ENCODE measurements at regions not wholly inside any gene's neighbourhood (a gene's known extent, or its start where the extent isn't known, plus 50 kb on each side); places are given as distances from the start of the nearest gene placed in this dataset.

DNA sequence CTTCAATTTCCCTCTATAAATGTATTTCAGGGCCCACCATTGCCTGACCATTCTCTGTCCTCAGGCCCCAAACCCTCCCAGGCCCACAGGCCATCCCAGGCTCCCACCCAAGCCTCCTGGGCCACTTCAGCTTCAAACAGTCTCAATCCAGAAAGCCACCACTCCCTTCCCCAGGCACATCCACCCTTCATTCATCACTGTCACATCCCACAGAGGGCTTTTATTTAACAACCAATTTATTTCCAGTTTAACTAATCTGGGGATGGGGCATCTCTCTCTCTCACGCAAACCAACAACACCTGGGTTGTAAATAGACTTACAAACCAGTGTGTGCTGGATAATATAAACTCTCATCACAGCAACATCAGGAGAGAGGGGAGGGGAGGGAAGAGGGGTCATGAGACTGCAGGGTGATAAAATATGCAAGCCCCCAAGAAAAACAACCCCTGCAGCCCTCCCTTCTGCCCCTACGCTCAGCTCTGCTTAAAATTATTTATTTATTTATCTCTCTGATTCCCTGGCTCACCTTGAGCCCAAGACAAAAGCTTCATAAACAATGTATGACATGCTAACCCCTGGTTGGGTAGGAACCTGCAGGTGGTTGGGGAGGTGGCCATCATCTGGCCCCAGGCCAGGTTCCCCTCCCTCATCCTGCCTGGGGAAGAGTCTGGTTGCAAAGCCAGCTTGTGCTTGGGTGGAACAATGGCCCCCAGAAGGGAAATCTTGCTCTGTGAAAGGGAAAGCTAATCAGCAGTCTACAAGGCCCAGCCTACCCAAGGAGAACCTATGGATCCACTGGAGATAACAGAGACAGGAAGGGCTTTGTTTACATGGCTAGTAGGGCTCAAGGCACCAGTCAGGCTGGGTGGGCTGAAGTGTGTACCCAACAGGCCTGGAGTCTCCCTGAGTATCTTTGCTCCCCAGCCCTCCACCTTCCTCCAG, 359.2 kb downstream of the BUD13 start:
- TF ChIP-seq, protein P1, sequence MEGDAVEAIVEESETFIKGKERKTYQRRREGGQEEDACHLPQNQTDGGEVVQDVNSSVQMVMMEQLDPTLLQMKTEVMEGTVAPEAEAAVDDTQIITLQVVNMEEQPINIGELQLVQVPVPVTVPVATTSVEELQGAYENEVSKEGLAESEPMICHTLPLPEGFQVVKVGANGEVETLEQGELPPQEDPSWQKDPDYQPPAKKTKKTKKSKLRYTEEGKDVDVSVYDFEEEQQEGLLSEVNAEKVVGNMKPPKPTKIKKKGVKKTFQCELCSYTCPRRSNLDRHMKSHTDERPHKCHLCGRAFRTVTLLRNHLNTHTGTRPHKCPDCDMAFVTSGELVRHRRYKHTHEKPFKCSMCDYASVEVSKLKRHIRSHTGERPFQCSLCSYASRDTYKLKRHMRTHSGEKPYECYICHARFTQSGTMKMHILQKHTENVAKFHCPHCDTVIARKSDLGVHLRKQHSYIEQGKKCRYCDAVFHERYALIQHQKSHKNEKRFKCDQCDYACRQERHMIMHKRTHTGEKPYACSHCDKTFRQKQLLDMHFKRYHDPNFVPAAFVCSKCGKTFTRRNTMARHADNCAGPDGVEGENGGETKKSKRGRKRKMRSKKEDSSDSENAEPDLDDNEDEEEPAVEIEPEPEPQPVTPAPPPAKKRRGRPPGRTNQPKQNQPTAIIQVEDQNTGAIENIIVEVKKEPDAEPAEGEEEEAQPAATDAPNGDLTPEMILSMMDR (IDR thresholded peaks at IDR 0.05): no peak
- TF ChIP-seq POLR2A (IDR thresholded peaks at IDR 0.05) (no peak), POLR2AphosphoS5 (IDR thresholded peaks at IDR 0.05; ENCODE audit: insufficient read depth in 1 of 2, low read depth in 1 of 2) (no peak)
